GM19240 (cell line): ENCODE measurements at regions not wholly inside any gene's neighbourhood (a gene's known extent, or its start where the extent isn't known, plus 50 kb on each side); places are given as distances from the start of the nearest gene placed in this dataset.
"Not testable (repeated sequence)": the region's sequence is repeated elsewhere in the genome, so short reads cannot be mapped to it uniquely, and the experiment has no call there.

Experiments used
- DNase-seq: peaks from one replicate; pipeline ENCODE4 v3.0.0; 2011; ENCODE audit warnings: low spot score; ENCODE audit not compliant: insufficient read length

- DNase-seq: no peak
These were observed 91.8 kb upstream of the DAPK1 start for GRCh38 chr9:87405677-87406542.

- DNase-seq: no peak
These were observed 91.0 kb upstream of the DAPK1 start for GRCh38 chr9:87406543-87407166.

- DNase-seq: not testable (repeated sequence)
These were observed 87.3 kb upstream of the DAPK1 start for GRCh38 chr9:87410047-87411005.

GRCh38 chr9:87420884-87421283, 76.8 kb upstream of the DAPK1 start:
- no peak for DNase-seq

GRCh38 chr9:87421734-87422133, 75.9 kb upstream of the DAPK1 start:
- DNase-seq: no peak

- DNase-seq: no peak
These were observed 74.7 kb upstream of the DAPK1 start for GRCh38 chr9:87422999-87423398.

GRCh38 chr9:87423885-87424284, 73.8 kb upstream of the DAPK1 start:
- not testable (repeated sequence) for DNase-seq

- DNase-seq: no peak
These were observed 72.5 kb upstream of the DAPK1 start for GRCh38 chr9:87425202-87425601.

GRCh38 chr9:87427851-87428506, 69.7 kb upstream of the DAPK1 start:
- no peak for DNase-seq

- no peak for DNase-seq
These were observed 69.0 kb upstream of the DAPK1 start for GRCh38 chr9:87428659-87429058.

- no peak for DNase-seq
These were observed 65.8 kb upstream of the DAPK1 start for GRCh38 chr9:87431837-87432236.

- no peak for DNase-seq
These were observed 63.8 kb upstream of the DAPK1 start for GRCh38 chr9:87433853-87434252.

GRCh38 chr9:87434366-87434765, 63.3 kb upstream of the DAPK1 start:
- DNase-seq: no peak

- no peak for DNase-seq
These were observed 62.3 kb upstream of the DAPK1 start for GRCh38 chr9:87435189-87435880.

- no peak for DNase-seq
These were observed 61.0 kb upstream of the DAPK1 start for GRCh38 chr9:87436716-87437115.

- no peak for DNase-seq
These were observed 59.7 kb upstream of the DAPK1 start for GRCh38 chr9:87437966-87438365.

- no peak for DNase-seq
These were observed 56.4 kb upstream of the DAPK1 start for GRCh38 chr9:87441251-87441650.

- no peak for DNase-seq
These were observed 55.2 kb upstream of the DAPK1 start for GRCh38 chr9:87442451-87442850.

- DNase-seq: no peak
These were observed 54.7 kb upstream of the DAPK1 start for GRCh38 chr9:87443006-87443405.

GRCh38 chr9:87443461-87443860, 54.2 kb upstream of the DAPK1 start:
- DNase-seq: no peak

- peak; percentile 45 for DNase-seq
These were observed 52.0 kb upstream of the DAPK1 start for GRCh38 chr9:87445646-87446045.
